CD4-positive, alpha-beta T cell treated with Interleukin-1 beta for 1 hour (primary cell): ENCODE measurements at regions not wholly inside any gene's neighbourhood (a gene's known extent, or its start where the extent isn't known, plus 50 kb on each side); places are given as distances from the start of the nearest gene placed in this dataset.

Experiments used
- DNase-seq, 2 donors: peaks; one replicate each; pipeline ENCODE4 v3.0.0-alpha.2; 2020 to 2022

- DNase-seq: no peak
Measured at GRCh38 chr2:234304950-234305349, 191.9 kb downstream of the ARL4C start.

DNA sequence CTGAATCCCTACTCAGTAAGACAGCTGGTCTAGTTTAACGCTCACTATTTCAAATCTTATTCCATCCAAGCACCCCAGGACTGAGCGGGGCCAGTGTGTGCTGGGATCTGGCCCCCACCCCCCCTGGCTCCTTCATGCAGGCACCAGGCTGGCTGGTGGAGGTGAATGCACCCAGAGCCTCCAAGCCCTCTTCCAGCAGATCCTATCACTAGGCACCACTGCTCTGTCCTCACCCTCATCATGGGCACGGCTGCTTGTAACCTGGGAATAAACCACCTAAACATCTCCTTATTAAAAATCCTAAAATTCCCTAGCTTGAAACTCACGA is 194.3 kb downstream of the ARL4C start:
- DNase-seq: no peak

GRCh38 chr2:234300932-234301823 is 195.7 kb downstream of the ARL4C start:
- no peak for DNase-seq

DNA sequence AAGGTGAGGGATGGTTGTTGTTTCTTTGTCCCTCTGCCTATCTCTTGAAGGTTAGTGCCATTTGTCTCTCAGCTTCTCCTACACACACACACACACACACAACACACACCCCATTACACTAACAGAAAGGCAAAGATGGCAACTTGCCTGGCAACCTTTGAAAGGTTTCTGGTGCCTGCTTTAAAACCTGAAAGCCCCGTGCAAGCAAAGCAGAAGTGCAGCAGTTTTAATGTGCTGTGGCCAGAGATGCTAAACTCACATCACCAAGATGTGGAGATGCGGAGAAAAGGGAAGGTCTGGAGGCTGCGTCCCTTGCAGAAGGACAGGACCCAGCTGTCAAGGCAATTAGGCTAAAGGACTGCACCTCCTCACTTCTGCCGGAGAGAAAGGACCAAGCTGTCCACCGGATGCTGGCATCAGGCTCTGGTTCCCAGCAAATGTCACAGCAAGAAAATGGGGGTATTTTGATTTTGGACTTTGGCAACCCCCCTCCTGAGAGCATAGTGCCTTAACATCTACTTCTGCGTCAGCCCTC is 196.4 kb downstream of the ARL4C start:
- DNase-seq: peak in 1 of 2 donors; percentile 24

DNA sequence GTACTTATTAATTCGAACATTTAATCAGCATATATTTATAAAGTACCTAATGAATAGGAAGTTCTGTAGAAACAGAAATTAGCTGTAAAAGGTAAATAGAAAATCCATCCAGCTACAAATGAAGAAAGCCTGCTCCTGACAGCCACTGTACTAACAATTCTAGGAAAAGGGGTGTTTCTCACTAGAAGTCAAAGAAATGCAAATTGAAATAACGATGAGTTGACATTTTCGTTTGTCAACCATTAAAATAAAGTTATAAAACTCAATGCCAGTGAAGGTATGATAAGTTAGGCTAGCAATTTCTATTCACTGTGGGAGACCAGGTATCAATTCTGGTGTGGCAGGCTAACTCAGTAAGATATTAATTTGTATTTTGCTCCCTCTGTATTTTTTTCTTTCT is 198.0 kb downstream of the ARL4C start:
- no peak for DNase-seq

GRCh38 chr2:234296991-234297390 is 199.9 kb downstream of the ARL4C start:
- no peak for DNase-seq

DNA sequence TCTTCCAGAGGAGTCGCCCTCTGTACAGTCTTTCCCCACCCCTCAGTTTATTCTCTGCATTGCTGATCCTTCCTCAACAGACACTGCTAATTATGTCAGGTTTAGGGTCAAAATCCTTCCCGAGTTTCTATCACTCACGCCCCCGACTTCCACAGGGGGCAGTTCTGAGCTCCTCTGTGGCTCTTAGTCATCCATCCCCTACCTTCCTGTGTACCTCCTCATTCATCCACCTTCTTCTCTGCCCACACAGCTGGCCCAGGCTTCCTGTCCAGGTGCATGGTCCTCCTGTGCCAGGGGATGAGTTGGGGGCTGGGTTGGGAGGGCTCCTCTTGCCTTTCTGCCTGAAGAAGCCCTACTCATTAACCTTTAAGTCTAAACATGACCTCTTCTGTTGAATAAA is 202.9 kb downstream of the ARL4C start:
- DNase-seq: no peak

- no peak for DNase-seq
Measured at GRCh38 chr2:234292962-234293243, 204.0 kb downstream of the ARL4C start.

GRCh38 chr2:234292205-234292961 is 204.5 kb downstream of the ARL4C start:
- peak; percentile 82 to 88 for DNase-seq

- DNase-seq: peak; percentile 64 to 66
Measured at GRCh38 chr2:234291765-234292204, 205.1 kb downstream of the ARL4C start.

DNA sequence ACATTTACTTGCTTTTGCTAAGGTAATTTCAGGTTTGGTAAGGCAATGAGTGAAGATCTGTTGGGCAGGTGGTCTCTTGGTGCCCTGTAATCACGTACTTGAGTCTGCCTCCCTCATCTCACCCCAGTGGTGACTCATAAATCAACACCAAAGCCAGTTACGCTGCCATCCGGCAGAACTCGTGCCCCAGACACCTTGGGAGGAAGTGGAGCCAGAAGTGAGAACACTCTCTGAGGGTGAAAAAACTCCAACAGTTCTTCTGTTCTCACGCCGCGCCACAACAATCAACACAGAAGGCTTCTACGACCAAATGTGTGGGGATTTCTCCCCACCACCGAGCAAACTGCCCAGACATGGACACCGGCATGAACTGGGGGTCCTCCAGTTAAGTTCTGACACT is 206.2 kb downstream of the ARL4C start:
- DNase-seq: peak; percentile 92 to 93

DNA sequence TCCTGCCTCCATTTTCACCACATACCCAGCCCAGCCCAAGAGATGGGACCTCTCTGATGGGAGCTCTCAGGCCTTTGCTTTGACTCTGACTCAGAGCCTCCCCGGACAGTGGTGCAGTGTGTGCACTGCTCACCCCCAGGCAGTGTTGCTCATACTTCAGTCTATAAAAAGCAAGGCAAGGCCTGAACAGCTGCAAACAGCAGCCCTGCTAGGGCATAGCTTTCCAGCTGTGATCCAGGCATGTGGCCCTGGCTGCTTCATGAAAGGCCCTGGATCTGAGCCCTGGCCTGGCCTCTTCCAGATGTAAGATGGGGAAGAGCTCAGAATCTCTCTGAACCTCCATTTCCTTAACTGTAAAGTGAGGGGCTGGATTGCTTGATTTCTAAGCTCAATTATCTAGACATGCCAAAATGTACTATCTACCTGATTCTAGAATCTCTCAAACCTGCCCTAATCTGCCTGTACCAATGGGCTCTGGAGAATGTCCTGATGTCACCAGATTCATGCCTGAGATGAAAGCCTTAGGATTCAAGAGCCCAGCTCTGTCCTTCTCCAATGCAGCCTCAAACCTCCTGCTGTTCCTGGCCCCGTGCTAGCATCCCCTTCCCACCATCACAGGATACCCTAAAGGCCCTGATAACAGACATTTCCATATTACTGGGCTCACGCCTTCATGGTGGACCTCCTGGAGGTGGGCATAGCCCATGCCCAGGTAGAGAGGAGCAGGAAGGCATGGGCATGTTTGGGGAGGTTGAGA is 206.9 kb downstream of the ARL4C start:
- DNase-seq: peak in 1 of 2 donors; percentile 50

- DNase-seq: peak; percentile 76 to 83
Measured at GRCh38 chr2:234288974-234289455, 207.9 kb downstream of the ARL4C start.

DNA sequence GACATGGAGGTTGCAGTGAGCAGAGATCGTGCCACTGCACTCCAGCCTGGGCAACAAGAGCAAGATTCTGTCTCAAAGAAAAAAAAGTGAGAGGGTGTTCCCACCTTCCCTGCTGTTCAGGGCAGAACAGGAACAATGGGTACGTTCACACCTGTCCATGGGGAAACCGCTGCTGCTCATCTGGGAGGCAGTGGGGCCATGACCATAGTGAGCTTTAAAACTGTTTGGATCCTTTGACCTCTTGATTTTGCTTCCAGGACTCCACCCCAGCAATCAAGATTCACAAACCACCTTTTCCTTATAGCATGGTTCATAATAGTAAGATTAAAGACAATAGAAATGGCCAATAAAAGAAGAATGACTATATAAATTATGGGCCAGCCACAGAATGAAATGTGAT is 209.2 kb downstream of the ARL4C start:
- no peak for DNase-seq

GRCh38 chr2:234286956-234287355 is 209.9 kb downstream of the ARL4C start:
- DNase-seq: no peak

GRCh38 chr2:234286118-234286598 is 210.7 kb downstream of the ARL4C start:
- DNase-seq: no peak

- DNase-seq: no peak
Measured at GRCh38 chr2:234285541-234285940, 211.3 kb downstream of the ARL4C start.

GRCh38 chr2:234279637-234280036 is 217.2 kb downstream of the ARL4C start:
- no peak for DNase-seq

- DNase-seq: peak in 1 of 2 donors; percentile 39
Measured at GRCh38 chr2:234278556-234279255, 218.2 kb downstream of the ARL4C start.

DNA sequence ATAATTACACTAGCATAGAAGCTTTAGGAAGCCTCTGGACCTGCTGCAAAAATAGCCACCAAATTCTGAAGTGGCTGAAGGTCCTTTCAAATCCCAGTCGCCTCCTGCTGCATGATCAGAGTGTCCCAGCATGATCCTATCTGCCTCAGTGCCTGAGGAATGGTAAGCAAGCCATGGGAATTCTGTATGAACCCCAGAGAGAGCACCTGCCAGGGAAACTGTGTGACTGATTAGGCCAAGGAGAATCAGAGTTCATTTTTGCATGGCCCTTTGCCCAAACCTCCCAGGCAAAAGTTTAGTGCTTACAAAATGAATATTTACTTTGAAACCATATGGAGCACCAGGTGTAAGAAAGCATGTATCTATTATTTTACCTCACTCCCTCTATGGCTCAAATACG is 221.4 kb downstream of the ARL4C start:
- no peak for DNase-seq

- DNase-seq: peak in 1 of 2 donors; percentile 37
Measured at GRCh38 chr2:234273887-234274584, 222.8 kb downstream of the ARL4C start.
